Ovary (tissue), 3 donors: ENCODE measurements at regions not wholly inside any gene's neighbourhood (a gene's known extent, or its start where the extent isn't known, plus 50 kb on each side); places are given as distances from the start of the nearest gene placed in this dataset.

Experiments
- CTCF ChIP-seq, 3 donors: fragments of 450-650 bp in 2 of 3; fragments of 200-600 bp in 1 of 3; IDR thresholded peaks; one replicate each; pipeline versions ENCODE4 v1.5.1 to v1.8.0; 2016 to 2022; ENCODE audit warnings: antibody characterized with exemption in 3 of 3, mild to moderate bottlenecking in 1 of 3
- EP300 ChIP-seq: sonication (generic); formaldehyde crosslinking; IDR thresholded peaks from one replicate; pipeline ENCODE4 v1.6.1; 2017; ENCODE audit warnings: antibody characterized with exemption
- POLR2A ChIP-seq: fragments of 450-650 bp; IDR thresholded peaks from one replicate; pipeline ENCODE4 v1.6.1; 2017; ENCODE audit warnings: antibody characterized with exemption, mild to moderate bottlenecking, moderate library complexity
- donor health status: DM: no; HTN: no; CAD: no.

GRCh38 chr4:68724426-68724825 lies 54.0 kb upstream of the UGT2B15 start:
- no peak for TF ChIP-seq CTCF (IDR thresholded peaks at IDR 0.05)
- TF ChIP-seq POLR2A: no peak
- no peak for TF ChIP-seq EP300
